ENCODE measurements at regions not wholly inside any gene's neighbourhood (a gene's known extent, or its start where the extent isn't known, plus 50 kb on each side); places are given as distances from the start of the nearest gene placed in this dataset.

GRCh38 chr1:185646202-185646683, 87.9 kb upstream of the HMCN1 start:
- Mint-ChIP-seq H3K4me1 (ENCODE audit: low read depth) (peaks cover 50% of the 10 kb centered on the region), H3K4me3 (peak overlapping the region; percentile 86), H3K27ac (peak overlapping the region; percentile 90), H3K27me3 (ENCODE audit: insufficient read depth) (peaks cover 3% of the 10 kb centered on the region; the same call in 1 of the 2 replicates), H3K36me3 (ENCODE audit: low read depth) (peaks cover 29% of the 10 kb centered on the region), H3K9me3 (peaks cover 29% of the 10 kb centered on the region)
- DNase-seq = peak; percentile 100
- TF ChIP-seq CTCF (IDR thresholded peaks at IDR 0.05) = no peak

- H3K4me1 Mint-ChIP-seq (ENCODE audit: low read depth) = peaks cover 48% of the 10 kb centered on the region
- peaks cover 3% of the 10 kb centered on the region; the same call in 1 of the 2 replicates for H3K27me3 Mint-ChIP-seq (ENCODE audit: insufficient read depth)
- peak overlapping the region; percentile 90 for H3K27ac Mint-ChIP-seq
- peak overlapping the region; percentile 86 for H3K4me3 Mint-ChIP-seq
- TF ChIP-seq CTCF (IDR thresholded peaks at IDR 0.05) = no peak
- peaks cover 29% of the 10 kb centered on the region for H3K36me3 Mint-ChIP-seq (ENCODE audit: low read depth)
- peaks cover 29% of the 10 kb centered on the region for H3K9me3 Mint-ChIP-seq
- DNase-seq = peak; percentile 49
These were observed 88.5 kb upstream of the HMCN1 start for GRCh38 chr1:185645686-185646085.

GRCh38 chr1:185645162-185645640, 89.0 kb upstream of the HMCN1 start:
- no peak for TF ChIP-seq CTCF (IDR thresholded peaks at IDR 0.05)
- DNase-seq = peak; percentile 57
- H3K36me3 Mint-ChIP-seq (ENCODE audit: low read depth) = peaks cover 29% of the 10 kb centered on the region
- H3K27ac Mint-ChIP-seq = peak overlapping the region; percentile 90
- peak overlapping the region; percentile 6; the same call in 1 of the 2 replicates for H3K4me3 Mint-ChIP-seq
- no peaks in the 10 kb centered on the region for H3K27me3 Mint-ChIP-seq (ENCODE audit: insufficient read depth)
- H3K9me3 Mint-ChIP-seq = peaks cover 29% of the 10 kb centered on the region
- H3K4me1 Mint-ChIP-seq (ENCODE audit: low read depth) = peaks cover 44% of the 10 kb centered on the region

GRCh38 chr1:185644531-185644930, 89.7 kb upstream of the HMCN1 start:
- TF ChIP-seq CTCF (IDR thresholded peaks at IDR 0.05) = no peak
- no peak overlapping the region; the same call in 1 of the 2 replicates for H3K4me3 Mint-ChIP-seq
- peak; percentile 15 for DNase-seq

GRCh38 chr1:185636848-185637247, 97.3 kb upstream of the HMCN1 start:
- Mint-ChIP-seq H3K9me3 (peaks cover 10% of the 10 kb centered on the region), H3K4me3 (no peak overlapping the region), H3K36me3 (ENCODE audit: low read depth) (peaks cover 15% of the 10 kb centered on the region), H3K27me3 (ENCODE audit: insufficient read depth) (no peaks in the 10 kb centered on the region; the same call in 1 of the 2 replicates), H3K4me1 (ENCODE audit: low read depth) (peaks cover 18% of the 10 kb centered on the region), H3K27ac (no peak overlapping the region)
- DNase-seq = no peak
- TF ChIP-seq CTCF (IDR thresholded peaks at IDR 0.05) = no peak

More at GRCh38 chr1:185644531-185644930, 89.7 kb upstream of the HMCN1 start:
- Mint-ChIP-seq H3K27ac (peak overlapping the region; percentile 90), H3K9me3 (peaks cover 28% of the 10 kb centered on the region), H3K27me3 (ENCODE audit: insufficient read depth) (no peaks in the 10 kb centered on the region), H3K4me1 (ENCODE audit: low read depth) (peaks cover 44% of the 10 kb centered on the region), H3K36me3 (ENCODE audit: low read depth) (peaks cover 25% of the 10 kb centered on the region)

Data from HFFc6 (cell line).